K562 (cell line): ENCODE measurements at regions not wholly inside any gene's neighbourhood (a gene's known extent, or its start where the extent isn't known, plus 50 kb on each side); places are given as distances from the start of the nearest gene placed in this dataset.

Experiments
- AFF1 ChIP-seq, 2 experiments: fragments of 450-650 bp; IDR thresholded peaks; 2 replicates each; pipeline ENCODE4 v1.6.1; 2018; ENCODE audit warnings: mild to moderate bottlenecking in 2 of 2, low read depth in 1 of 2; ENCODE audit not compliant: partially characterized antibody in 2 of 2
- DDX20 ChIP-seq: fragments of 450-650 bp; IDR thresholded peaks from 2 replicates; pipeline ENCODE4 v1.6.1; 2016; ENCODE audit warnings: missing genetic modification characterization, low read depth, mild to moderate bottlenecking, missing compliant biosample characterization, moderate library complexity
- FOXA3 ChIP-seq, 2 experiments: fragments of 450-650 bp in 1 of 2; sonication (generic) in 1 of 2; formaldehyde crosslinking; IDR thresholded peaks in 1 of 2; conservative IDR thresholded peaks in 1 of 2; 2 replicates each; pipeline versions ENCODE4 v1.4.0 to v1.8.0; 2020 to 2022; ENCODE audit warnings: mild to moderate bottlenecking in 2 of 2, missing genetic modification reagents in 1 of 2
- MTA2 ChIP-seq: fragments of 450-650 bp; IDR thresholded peaks from 2 replicates; pipeline ENCODE4 v1.6.1; 2016; ENCODE audit warnings: low read depth
- NEUROD1 ChIP-seq: fragments of 150-350 bp; IDR thresholded peaks from 2 replicates; pipeline ENCODE4 v1.6.1; 2014; ENCODE audit warnings: borderline replicate concordance, low read length, low read depth; ENCODE audit not compliant: partially characterized antibody
- NR2C2 ChIP-seq, 2 experiments: fragments of 200-800 bp in 1 of 2; sonication (Bioruptor generic) in 1 of 2; sonication (generic) in 1 of 2; formaldehyde crosslinking in 1 of 2; IDR thresholded peaks; 2 replicates each; pipeline versions ENCODE4 v1.6.1 to v1.8.0; 2016 to 2022; ENCODE audit warnings: mild to moderate bottlenecking in 1 of 2, missing compliant biosample characterization in 1 of 2, missing genetic modification characterization in 1 of 2, missing genetic modification reagents in 1 of 2
- PURB ChIP-seq: sonication (generic); formaldehyde crosslinking; IDR thresholded peaks from 2 replicates; pipeline ENCODE4 v1.9.0; 2021; ENCODE audit warnings: low read depth, mild to moderate bottlenecking, missing genetic modification reagents
- RAD21 ChIP-seq, 2 experiments: fragments of 250-450 bp in 1 of 2; fragments of 450-650 bp in 1 of 2; sonication (Bioruptor Pico) in 1 of 2; formaldehyde crosslinking in 1 of 2; IDR thresholded peaks in 1 of 2; conservative IDR thresholded peaks in 1 of 2; 2 replicates each; pipeline versions ENCODE4 v1.4.0 to v1.8.0; 2020 to 2022; ENCODE audit warnings: mild to moderate bottlenecking in 2 of 2, moderate library complexity in 1 of 2
- ZFP36 ChIP-seq: fragments of 150-350 bp; IDR thresholded peaks from 2 replicates; pipeline ENCODE4 v1.6.1; 2018; ENCODE audit warnings: low read length, low read depth; ENCODE audit not compliant: partially characterized antibody
- ZNF318 ChIP-seq, 2 experiments: fragments of 450-650 bp; IDR thresholded peaks; 2 replicates each; pipeline ENCODE4 v1.6.1; 2016; ENCODE audit warnings: mild to moderate bottlenecking in 2 of 2, borderline replicate concordance in 1 of 2, low read depth in 1 of 2, moderate library complexity in 1 of 2
- ZNF354B ChIP-seq: fragments of 250-450 bp; sonication (Bioruptor Pico); IDR thresholded peaks from 2 replicates; pipeline ENCODE4 v1.4.0; 2020
- ZNF717 ChIP-seq: fragments of 250-450 bp; sonication (Bioruptor Pico); IDR thresholded peaks from 2 replicates; pipeline ENCODE4 v1.5.0; 2021

GRCh38 chr11:91904792-91905785, 319.5 kb upstream of the FAT3 start (continued):
- peak in 1 of 2 experiments; percentile 45; a peak in 1 of 4 replicates for TF ChIP-seq ZNF318 (IDR thresholded peaks at IDR 0.05; ENCODE audit: borderline replicate concordance in 1 of 2, low read depth in 1 of 2)
- peak; percentile 38 to 51; a peak in 3 of 4 replicates for TF ChIP-seq RAD21 (CRISPR knock-in tag; conservative IDR thresholded peaks at IDR 0.05 in 1 of 2, IDR thresholded peaks at IDR 0.05 in 1 of 2)
- TF ChIP-seq NR2C2 (CRISPR knock-in tag; IDR thresholded peaks at IDR 0.05): peak; percentile 42; the same call in 1 of the 2 replicates
- TF ChIP-seq NR2C2 (tag; IDR thresholded peaks at IDR 0.05): peak; percentile 78
- TF ChIP-seq AFF1 (IDR thresholded peaks at IDR 0.05; ENCODE audit: low read depth in 1 of 2, partially characterized antibody in 2 of 2): peak in 1 of 2 experiments; percentile 83
- TF ChIP-seq NEUROD1: peak; percentile 59
- TF ChIP-seq ZFP36: peak; percentile 60
- 0 out of 2 replicates have a peak, but pooled peaks have one; percentile 43 for TF ChIP-seq DDX20 (tag)
- TF ChIP-seq FOXA3 (CRISPR knock-in tag; conservative IDR thresholded peaks at IDR 0.05 in 1 of 2, IDR thresholded peaks at IDR 0.05 in 1 of 2): 0 out of 4 replicates have a peak, but pooled peaks of 1 of the 2 experiments have one; percentile 40
- no peak for TF ChIP-seq PURB
- TF ChIP-seq MTA2: peak; percentile 60
- TF ChIP-seq ZNF717: no peak
- TF ChIP-seq ZNF354B: 0 out of 2 replicates have a peak, but pooled peaks have one; percentile 35
